ENCODE measurements at regions not wholly inside any gene's neighbourhood (a gene's known extent, or its start where the extent isn't known, plus 50 kb on each side); places are given as distances from the start of the nearest gene placed in this dataset.

DNA sequence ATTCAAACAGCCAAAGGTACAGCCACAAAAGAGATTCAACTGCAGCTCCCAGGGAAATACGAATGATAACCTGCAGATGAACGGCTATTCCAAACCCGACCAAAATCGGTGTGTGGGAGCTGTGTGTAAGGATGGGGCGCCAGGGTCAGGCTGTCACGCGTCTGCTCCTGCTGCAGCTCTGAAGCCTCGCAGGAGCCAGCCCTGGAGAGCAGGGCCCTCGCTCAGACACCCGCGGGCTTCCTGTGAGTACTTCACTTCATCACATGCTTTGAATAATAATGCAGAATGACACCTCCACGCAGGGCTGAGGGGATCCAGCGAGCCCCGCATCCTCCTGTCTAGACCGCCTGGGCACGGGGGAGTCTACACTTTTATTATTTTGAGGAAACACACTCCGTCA lies 307.5 kb upstream of the IRX2 start:
- Histone ChIP-seq H3K4me2 (ENCODE audit: insufficient read depth, low read length) (no peak overlapping the region), H3K36me3 (ENCODE audit: control insufficient read depth, insufficient read depth, low read length) (no peaks in the 10 kb centered on the region), H3K79me2 (ENCODE audit: control insufficient read depth, insufficient read depth, low read length) (no peaks in the 10 kb centered on the region), H3K27ac (ENCODE audit: extremely low read depth, low read depth, low read length) (no peak overlapping the region), H3K9me1 (ENCODE audit: control insufficient read depth, insufficient read depth, low read length) (no peaks in the 10 kb centered on the region), H3K27me3 (ENCODE audit: control insufficient read depth in 2 of 2, insufficient read depth in 2 of 2, low read length in 2 of 2) (peaks cover 2 to 26% of the 10 kb centered on the region in 2 experiments; a peak in 3 of 5 replicates), H3K9ac (ENCODE audit: insufficient read depth in 1 of 2, low read depth in 2 of 2, low read length in 2 of 2) (no peak overlapping the region), H3K9me3 (replicated peaks; ENCODE audit: control insufficient read depth, insufficient read depth, low read depth, low read length) (no peaks in the 10 kb centered on the region), H3K4me1 (replicated peaks in 1 of 2; ENCODE audit: control insufficient read depth in 2 of 2, insufficient read depth in 2 of 2, low read length in 2 of 2) (no peaks in the 10 kb centered on the region), H2AFZ (ENCODE audit: low read depth, low read length) (no peak overlapping the region), H4K20me1 (replicated peaks; ENCODE audit: control insufficient read depth, insufficient read depth, low read length) (no peaks in the 10 kb centered on the region; the same call in 1 of the 2 replicates), H3K4me3 (no peak overlapping the region)
- in situ Hi-C loops (cut with MboI) (no loop called here), intact Hi-C loops (cut with micrococcal nuclease) (no loop called here)
- POLR2A ChIA-PET, result interaction anchor here (0.6 kb wide), 2 partner anchors 25 to 713 kb away, joined by 3 to 4 read pairs; no protein-coding TSS in a partner anchor
- TF ChIP-seq, protein P1, sequence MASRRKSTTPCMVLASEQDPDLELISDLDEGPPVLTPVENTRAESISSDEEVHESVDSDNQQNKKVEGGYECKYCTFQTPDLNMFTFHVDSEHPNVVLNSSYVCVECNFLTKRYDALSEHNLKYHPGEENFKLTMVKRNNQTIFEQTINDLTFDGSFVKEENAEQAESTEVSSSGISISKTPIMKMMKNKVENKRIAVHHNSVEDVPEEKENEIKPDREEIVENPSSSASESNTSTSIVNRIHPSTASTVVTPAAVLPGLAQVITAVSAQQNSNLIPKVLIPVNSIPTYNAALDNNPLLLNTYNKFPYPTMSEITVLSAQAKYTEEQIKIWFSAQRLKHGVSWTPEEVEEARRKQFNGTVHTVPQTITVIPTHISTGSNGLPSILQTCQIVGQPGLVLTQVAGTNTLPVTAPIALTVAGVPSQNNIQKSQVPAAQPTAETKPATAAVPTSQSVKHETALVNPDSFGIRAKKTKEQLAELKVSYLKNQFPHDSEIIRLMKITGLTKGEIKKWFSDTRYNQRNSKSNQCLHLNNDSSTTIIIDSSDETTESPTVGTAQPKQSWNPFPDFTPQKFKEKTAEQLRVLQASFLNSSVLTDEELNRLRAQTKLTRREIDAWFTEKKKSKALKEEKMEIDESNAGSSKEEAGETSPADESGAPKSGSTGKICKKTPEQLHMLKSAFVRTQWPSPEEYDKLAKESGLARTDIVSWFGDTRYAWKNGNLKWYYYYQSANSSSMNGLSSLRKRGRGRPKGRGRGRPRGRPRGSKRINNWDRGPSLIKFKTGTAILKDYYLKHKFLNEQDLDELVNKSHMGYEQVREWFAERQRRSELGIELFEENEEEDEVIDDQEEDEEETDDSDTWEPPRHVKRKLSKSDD (conservative IDR thresholded peaks at IDR 0.05; ENCODE audit: low read length), result no peak
- TF ChIP-seq ETV6 (IDR thresholded peaks at IDR 0.05; ENCODE audit: borderline replicate concordance in 1 of 2, low read depth in 2 of 2, low read length in 1 of 2) (no peak), ETV6 (CRISPR knock-in tag; IDR thresholded peaks at IDR 0.05; ENCODE audit: borderline replicate concordance) (no peak), TBL1XR1 (IDR thresholded peaks at IDR 0.05; ENCODE audit: low read length in 2 of 2) (no peak), CHD1 (IDR thresholded peaks at IDR 0.05; ENCODE audit: low read length) (no peak), NEUROD1 (IDR thresholded peaks at IDR 0.05; ENCODE audit: borderline replicate concordance, low read depth, low read length, partially characterized antibody) (no peak), GTF2F1 (IDR thresholded peaks at IDR 0.05; ENCODE audit: low read depth, low read length) (no peak), MCM3 (IDR thresholded peaks at IDR 0.05) (no peak), ARID3B (CRISPR knock-in tag; IDR thresholded peaks at IDR 0.05; ENCODE audit: borderline replicate concordance) (no peak)
- TF ChIP-seq, protein P2, sequence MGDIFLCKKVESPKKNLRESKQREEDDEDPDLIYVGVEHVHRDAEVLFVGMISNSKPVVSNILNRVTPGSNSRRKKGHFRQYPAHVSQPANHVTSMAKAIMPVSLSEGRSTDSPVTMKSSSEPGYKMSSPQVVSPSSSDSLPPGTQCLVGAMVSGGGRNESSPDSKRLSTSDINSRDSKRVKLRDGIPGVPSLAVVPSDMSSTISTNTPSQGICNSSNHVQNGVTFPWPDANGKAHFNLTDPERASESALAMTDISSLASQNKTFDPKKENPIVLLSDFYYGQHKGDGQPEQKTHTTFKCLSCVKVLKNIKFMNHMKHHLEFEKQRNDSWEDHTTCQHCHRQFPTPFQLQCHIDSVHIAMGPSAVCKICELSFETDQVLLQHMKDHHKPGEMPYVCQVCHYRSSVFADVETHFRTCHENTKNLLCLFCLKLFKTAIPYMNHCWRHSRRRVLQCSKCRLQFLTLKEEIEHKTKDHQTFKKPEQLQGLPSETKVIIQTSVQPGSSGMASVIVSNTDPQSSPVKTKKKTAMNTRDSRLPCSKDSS (IDR thresholded peaks at IDR 0.05; ENCODE audit: low read depth, partially characterized antibody), result no peak
- DNase-seq (ENCODE audit: extremely low read depth in 1 of 4, low spot score in 3 of 4) (no peak), ATAC-seq (no peak), FAIRE-seq (no peak)
- WGBS (ENCODE audit: insufficient coverage, low coverage, missing lambda C conversion rate), result under 1% methylated on average over 17 of the region's 17 CpGs
- no TSS peak for BruUV-seq (replicated peaks)
- CTCF ChIA-PET (ENCODE audit: low intra/inter-chr PET ratio), result no interaction called here
